Stimulated activated naive CD4-positive, alpha-beta T cell (primary cell): ENCODE measurements at regions not wholly inside any gene's neighbourhood (a gene's known extent, or its start where the extent isn't known, plus 50 kb on each side); places are given as distances from the start of the nearest gene placed in this dataset.
"Not testable (repeated sequence)": the region's sequence is repeated elsewhere in the genome, so short reads cannot be mapped to it uniquely, and the experiment has no call there.

ENCODE experiments used
- DNase-seq, 6 experiments: peaks; one replicate each; lab custom pipeline; 2025; lab: John Stamatoyannopoulos, UW

DNA sequence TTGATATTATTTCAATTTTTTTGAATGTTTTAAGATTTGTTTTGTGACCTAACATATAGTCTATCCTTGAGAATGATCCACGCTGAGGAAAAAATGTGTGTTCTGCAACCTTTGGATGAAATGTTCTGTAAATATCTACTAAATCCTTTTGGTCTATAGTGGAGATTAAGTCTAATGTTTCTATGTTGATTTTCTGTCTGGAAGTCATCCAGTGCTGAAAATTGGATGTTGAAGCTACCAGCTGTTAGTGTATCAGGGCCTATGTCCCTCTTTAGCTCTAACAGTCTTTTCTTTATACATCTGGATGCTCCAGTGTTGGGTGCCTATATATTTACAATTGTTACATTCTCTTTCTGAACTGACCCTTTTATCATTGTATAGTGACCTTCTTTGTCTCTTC, 422.3 kb downstream of the TMEM232 start:
- no peak for DNase-seq

DNA sequence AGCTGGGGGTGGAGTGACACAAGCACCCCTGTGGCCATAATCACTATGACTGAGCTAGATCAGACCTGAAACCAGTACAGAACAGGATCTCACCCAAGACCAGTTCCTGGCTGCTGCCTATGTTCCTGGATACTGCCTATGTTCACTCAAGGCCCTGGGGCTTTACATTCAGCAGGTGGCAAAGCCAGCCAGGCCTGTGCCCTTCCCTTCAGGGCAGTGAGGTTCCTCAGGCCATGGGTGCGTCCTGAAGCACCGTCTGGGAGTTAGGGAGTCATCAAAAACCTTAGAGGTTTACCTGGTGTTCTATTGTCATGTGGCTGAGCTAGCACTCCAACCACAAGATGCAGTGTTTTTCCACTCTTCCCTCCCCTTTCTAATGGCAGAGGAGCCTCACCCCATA, 419.8 kb downstream of the TMEM232 start:
- no peak for DNase-seq

DNA sequence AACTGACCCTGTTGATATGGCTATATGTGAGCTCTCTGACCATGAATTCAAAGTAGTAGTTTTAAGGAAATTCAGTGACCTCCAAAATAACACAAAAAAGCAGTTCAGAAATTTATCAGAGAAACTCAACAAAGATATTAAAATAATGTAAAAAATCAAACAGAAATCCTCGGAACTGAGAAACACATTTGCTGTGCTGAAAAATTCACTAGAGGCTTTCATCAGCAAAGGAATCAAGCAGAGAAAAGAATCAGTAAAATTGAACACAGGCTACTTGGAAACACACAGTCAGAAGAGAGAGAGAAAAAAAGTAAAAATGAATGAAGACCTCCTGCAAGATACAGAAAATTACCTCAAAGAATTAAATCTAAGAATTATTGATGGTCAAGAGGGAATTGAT, 417.2 kb downstream of the TMEM232 start:
- DNase-seq: no peak

DNA sequence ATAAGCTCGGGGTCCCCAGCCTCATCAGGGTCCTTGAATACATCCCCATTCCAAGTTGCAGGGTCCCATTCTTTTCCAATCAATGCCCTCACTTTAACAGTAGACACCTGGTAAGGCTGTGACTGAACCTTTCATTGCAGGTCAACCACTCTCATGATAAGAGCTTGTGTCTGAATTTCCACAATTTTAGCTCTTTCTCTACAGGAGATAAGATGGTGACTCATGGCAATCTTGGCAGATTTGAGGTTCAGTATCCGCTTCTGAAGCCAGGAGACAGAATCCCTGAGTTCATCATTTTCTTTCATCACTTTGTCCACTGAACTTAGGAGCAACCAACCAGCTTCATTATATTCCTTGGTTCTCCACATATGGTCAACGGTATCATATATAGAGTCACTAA, 409.9 kb downstream of the TMEM232 start:
- not testable (repeated sequence) for DNase-seq

DNA sequence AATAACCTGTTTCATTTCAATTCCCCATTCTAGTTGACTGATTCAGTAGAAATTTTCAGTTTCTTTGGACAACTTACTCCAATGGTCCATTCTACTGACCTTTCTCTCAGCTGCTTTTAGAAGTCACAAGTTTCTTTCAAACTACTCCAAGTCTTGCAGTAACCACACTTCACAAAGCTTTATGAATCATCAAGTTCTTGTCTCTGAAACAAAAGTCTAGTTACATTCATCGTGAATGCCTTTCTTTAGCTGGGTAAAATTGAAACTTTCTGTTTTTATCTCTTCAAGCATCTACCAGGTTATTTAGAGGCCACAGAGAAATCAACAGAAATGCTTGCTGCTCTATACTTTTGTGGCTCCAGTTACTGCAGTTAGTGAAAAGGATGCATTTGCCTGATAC, 405.4 kb downstream of the TMEM232 start:
- DNase-seq: no peak

DNA sequence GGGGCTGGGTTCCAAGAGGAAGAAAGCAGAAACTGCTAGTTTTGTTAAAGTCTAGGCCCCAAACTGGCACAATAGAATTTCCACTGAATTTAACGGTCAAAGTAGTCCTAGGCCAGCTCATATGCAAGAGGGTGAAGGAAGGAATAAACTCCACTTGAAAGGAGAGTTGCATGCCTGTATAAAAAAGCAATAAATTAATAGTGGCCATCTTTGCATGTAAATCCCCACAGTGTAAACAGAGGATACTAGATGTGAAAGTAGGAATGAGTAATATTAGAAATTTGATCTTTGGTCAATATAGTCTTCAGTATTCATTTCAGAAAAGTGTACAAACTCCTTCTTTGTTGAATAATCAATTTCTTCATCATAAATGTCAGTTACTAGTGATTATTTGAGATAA, 403.1 kb downstream of the TMEM232 start:
- DNase-seq: no peak

DNA sequence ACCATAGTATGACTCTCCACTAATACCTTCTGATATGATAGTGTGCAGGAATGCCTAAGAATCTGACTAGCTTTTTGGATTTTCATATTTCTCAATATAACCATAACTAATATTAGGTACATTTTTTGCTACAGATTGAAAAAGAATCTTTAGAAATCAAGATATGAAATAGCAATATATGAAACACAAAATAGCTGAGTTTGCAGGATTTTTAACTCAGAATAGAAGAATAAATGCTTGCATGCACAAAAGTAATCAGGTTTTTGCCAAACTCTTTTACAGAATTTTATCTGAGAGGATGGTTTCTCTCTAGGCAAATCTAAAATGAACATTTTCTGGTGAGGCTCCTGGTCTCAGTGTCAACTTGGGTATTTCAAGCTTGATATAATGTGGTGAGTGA, 402.6 kb downstream of the TMEM232 start:
- DNase-seq: no peak

DNA sequence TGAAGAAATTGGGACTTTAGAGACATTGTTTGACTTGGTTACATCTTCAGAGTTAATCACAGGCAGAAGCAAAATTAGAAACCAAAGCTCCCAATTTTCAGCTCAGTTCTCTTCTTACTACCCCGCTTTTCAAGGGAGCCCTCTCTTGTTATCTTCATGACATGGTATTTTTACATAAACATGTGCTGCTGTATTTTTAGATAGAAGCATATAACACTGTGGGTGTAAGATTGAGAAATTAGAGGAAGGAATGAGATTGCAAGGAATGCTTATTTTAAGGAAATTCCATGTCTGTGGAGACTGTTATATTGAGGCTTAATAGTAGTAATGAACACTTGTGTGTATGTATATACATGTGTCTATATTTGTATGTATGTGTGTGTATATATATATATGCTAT, 401.6 kb downstream of the TMEM232 start:
- DNase-seq: no peak

DNA sequence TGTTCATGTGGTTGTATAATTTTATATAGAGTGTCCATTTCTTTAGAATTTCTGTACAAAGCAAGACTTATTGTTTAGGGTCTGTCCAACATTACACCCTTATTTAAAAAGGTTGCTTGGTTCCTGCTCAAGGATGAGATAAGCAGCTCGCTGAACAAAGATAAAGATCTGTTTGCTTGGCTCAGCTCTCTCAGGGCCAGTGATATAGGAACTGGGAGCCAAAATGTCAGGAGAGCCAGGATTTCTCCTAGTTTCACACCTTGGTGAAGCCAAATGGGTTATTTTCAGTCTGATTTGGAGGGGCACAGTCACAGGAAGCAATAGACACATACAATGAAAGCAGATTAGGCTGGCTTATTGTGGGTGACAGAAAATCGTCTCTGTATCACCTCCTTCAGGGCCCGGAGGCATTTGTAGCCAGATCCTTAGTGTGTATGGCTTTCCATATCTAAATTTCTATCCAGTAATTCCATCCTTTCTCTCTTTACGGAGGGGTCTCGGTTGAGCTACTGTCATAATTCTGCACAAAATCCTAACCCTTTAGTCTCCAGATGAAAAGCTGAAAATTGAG, 396.4 kb downstream of the TMEM232 start:
- DNase-seq: no peak

DNA sequence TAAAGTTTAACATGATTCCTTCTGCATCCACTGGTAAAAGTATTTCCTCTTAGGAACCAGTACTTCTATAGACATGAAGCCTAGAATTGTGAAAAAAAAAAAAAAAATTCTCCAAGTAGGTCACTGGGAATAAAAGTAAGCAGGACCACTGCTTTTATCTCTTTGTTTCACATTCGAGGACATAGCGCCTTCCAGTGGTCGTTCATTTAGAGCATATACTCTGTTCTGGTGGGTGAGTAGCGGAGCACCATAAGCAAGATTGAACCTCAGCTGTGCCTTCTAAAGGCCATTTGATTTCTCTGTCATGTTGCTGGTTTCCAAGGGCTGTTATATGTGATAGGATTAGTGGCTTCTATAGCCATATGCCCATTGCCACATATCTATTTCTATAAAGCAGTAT, 393.1 kb downstream of the TMEM232 start:
- DNase-seq: no peak

DNA sequence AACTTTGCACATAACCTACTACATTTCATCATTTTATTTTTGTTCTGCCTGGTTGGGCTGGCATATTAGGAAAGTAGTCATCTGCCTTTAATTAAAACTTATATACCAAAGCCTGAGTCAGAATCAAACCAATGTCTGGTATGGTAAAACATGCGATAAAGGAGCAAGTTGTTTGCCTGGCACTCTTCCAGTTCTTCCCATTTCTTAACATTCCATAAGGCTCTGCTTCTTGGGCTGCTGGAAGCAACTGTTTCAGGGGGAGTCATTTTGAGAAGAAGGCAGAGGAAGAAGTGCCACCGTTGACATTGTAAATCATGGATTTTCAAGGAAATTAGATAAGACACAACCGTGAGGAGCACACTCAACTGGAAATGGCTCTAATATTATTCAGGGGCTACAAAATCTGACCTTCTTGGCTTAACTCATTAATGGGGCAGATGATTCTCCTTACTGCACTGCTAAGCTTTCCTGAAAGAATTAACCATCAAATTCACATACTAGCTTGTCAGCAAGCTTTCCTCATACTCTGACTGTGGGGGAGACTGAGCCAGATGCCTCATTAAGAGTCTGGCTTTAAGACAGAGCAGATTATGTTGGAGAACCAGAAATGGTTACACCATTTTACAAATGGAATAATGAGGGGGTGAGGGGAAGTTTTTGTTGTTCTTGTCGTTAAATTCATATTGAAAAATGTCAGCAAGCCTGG, 391.0 kb downstream of the TMEM232 start:
- DNase-seq: no peak

DNA sequence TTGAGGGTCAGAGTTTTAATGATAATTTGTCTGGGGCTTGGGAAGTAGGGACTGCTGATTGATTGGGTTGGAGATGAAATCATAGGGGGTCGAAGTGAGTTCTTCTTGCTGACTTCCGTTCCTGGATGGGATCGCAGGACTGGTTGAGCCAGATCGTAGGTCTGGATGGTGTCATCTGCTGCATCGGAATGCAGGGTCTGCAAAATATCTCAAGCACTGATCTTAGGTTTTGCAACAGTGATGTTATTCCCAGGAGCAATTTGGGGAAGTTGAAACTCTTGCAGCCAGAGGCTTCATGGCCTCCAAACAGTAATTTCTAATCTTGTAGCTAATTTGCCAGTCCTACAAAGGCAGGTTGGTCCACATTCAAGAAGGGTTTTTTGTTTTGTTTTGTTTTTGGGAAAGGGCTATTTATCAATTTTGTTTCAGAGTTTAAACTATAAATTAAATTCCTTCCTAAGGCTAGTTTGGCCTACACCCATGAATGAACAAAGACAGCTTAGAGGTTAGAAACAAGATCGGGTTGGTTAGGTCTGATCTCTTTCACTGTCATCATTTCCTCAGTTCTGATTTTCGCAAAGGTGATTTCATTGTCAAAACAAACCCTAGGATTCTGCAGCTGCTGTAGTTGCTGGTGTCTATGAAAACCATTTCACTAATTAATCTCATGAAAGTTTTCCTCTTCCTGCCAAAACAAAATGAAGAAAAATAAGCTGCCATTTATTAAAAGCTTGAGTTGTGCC, 388.0 kb downstream of the TMEM232 start:
- no peak for DNase-seq

DNA sequence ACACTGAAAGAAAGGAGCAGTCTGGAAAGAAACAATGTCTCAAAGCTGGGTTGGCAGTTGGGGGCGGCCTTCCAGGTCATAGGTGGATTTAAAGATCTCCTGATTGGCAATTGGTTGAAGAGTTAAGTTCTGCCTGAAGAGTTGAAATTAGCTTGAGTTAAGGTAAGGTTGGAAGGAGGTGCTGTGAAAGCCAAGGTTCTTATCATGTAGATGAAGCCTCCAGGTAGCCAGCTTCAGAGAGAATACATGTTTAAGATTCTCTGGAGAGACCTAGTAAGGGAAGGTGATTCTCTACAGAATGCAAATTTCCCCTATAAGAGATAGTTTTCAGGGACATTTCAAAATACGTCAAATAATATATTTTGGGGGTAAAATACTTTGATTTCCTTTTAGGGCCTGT, 387.1 kb downstream of the TMEM232 start:
- no peak for DNase-seq

DNA sequence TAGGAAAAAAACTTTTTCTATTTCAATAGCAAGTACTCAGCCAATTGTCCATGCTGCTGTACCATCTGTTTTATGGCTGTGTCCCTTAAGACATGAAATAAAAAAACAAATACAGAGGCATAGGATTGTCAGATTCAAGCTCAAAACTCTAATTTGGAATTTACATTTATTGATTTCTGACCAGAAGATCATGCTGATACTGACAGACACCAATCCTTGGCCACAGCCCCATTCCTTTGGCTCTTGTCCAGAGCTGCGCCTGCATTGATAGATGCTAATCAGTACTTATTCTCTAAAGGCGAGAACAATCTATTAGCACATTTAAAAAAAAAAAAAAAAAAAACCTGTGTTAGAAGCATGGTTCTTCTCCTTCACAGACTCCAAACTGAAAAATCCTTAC, 384.6 kb downstream of the TMEM232 start:
- DNase-seq: no peak

DNA sequence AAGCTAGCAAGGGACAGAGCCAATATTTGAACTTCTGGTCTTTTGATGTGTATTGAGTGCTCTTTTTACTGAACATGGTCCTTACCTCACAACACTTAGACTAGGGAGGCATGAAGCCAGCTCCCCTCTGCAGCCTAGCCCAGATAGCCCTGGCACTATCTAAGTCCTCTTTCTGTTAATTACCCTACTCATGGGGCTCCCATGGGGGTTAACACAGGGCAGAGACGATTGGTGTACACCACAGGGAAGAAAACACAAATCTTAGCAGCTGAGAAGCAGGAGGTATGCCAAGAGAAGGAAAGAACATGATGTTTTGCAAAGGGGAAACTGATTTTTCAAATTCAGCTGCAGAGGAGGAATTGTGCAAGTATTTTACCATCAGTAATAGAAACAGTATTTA, 383.8 kb downstream of the TMEM232 start:
- DNase-seq: no peak

DNA sequence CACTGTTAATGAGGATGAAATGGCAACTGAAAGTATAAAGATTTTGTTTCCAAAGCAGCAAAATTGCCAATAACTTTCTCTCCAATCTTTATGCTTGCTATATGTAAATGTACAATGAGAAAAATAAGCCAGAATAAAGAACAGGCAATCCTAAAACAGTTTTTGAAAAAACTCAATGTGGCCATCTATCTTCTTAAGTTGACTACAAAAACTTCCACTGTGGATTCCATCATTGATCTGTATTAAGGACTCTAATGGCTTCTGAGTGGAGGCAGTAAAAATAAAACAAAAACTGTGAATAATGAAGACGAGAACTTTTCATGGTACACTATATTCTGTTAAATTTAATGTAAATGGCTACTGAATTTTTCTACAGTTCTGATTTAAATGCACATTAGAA, 382.9 kb downstream of the TMEM232 start:
- no peak for DNase-seq

DNA sequence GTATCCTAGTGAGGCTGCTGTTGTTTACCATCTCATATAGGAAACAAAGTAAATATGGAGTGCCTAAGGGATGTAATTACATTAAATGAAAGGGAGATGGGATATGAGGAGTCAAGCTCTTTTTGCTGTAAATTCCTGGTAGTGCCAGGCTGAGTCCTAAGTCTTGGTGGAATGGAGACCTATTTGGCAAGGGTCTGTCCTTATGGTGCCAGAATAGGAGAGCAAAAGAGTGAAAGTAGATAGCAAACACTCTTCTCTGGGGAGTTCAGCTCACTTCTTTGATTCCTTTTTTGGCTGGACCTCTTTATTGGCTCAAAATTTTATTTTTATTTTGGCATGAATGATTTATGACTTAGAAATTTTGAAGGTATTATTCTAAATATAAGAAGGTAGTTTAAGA, 380.8 kb downstream of the TMEM232 start:
- no peak for DNase-seq

DNA sequence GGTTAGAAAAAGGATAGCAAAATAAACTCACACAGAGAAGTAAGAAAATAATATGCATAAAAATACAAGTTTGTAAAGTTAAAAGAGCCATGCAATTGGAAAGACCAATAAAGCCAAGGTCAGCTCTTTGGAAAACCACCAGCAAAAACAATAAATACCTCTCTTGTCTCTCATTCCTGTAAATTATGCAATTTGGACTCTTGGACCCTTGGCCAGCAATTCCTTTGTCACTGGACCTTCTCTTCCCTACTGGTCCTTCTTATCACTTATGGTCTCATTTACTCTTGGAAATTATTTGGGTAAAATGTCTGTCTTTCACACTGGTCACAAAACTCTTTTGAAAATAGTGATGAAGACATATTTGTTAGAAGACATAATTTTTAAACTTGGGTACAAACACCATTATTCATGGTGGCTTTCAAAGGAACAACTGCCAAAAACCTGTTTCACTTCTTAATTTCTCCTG, 379.5 kb downstream of the TMEM232 start:
- no peak for DNase-seq

DNA sequence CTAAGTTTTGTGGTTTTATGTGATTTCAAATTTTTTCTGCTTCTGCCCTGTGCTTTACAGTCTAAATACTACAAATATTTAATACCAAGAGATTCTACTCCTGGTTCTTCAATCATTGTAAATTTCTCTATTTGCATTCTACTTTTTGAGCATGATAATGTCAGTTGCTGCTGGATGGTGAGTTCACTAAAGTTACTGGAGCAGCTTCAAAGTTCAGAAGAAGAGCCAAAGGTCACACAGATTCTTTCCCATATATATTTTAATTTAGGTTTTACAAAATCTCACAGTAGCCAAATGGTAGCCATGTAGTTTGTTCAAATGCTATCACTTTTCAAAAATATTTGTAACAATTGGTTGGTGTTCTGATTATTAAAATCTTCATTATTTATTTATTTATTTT, 378.7 kb downstream of the TMEM232 start:
- DNase-seq: no peak

DNA sequence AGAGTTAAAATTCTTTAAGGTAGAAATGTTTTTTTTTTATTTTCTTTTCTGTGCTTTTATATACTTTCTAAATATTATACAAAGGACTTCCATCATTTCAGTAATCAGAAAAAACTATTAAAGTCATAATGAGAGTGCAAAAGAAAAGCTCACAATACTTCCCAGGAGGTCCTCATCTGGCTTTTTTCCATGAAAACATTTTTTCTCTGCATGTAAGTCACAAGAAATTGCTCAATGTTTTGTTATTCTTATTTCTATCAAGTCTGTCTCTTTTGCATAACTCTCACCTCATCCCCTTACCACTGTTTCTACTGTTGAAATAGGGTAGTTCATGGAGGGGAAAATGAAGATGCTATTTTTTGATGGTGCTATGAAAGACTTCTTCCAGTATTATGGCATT, 375.0 kb downstream of the TMEM232 start:
- DNase-seq: no peak

DNA sequence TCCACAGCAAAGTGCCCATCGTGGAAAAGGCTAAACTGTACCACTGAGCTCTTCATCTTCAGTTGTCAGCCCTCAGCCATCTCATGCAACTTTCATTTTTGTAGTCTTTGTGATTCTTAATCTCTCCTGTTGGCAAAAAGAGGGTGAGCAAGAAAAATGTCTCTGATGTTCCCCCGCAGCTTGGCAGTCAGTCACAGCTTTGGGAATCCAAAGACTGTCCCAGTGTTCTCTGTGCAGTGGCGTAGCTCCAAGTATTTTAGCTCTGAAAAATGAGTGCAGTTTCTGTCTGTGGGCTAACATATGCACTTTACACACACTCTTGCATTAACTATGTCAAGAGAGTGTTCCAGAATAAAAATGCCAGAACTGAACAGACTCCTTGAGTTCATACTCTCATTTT, 372.2 kb downstream of the TMEM232 start:
- DNase-seq: no peak

DNA sequence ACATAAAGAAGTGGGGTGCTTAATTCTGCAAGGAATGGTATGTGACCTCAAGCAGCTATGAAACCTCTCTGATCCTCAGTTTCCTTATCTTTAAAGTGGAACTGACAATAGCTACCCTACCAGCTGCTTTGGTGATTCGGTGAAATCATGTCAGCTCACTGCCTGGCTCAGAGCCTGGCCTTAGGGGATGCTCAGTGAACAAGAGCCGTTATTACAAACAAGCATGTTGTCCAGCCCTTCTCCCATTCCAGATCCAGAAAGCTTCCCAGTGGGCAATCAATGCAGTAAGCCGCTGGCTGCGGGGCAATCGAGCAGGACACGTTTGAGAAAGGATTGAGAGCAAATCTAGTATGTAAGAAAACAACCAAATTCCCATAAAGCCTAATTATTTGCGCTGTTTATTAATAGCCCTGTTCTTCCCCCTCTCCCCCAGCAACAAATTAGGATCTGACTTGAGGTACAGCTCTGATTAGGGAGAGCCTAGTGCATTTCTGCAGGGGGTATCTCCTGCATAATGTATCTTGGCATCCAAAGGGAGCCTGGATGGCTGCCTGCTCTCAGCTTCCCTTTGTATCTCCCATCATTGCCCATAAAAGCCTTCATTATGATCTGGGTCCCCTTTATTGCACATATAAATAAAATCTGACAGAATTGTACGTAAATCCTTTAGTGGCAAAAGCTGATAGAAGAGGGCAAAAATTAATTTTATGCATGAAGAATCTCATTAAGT, 371.4 kb downstream of the TMEM232 start:
- no peak for DNase-seq

DNA sequence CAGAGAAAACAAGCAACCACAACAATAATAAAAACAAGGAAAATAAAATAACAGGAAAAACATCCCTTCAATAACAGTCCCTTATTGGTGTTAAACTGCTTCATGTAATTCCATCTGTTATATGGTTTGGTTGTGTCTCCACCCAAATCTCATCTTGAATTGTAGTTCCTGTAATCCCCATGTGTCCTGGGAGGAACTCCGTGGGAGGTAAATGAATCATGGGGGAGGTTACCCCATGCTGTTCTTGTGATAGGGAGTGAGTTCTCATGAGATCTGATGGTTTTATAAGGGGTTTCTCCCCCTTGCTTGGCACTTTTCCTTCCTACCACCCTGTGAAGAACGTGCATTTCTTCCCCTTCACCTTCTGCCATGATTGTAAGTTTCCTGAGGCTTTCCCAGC, 369.8 kb downstream of the TMEM232 start:
- DNase-seq: no peak
